Uterus (tissue), 2 donors: ENCODE measurements at regions not wholly inside any gene's neighbourhood (a gene's known extent, or its start where the extent isn't known, plus 50 kb on each side); places are given as distances from the start of the nearest gene placed in this dataset.

Experiments used
- CTCF ChIP-seq, 4 experiments: fragments of 200-600 bp in 2 of 4; fragments of 450-650 bp in 2 of 4; sonication (generic) in 2 of 4; IDR thresholded peaks; one replicate each; pipeline ENCODE4 v1.5.1; 2016 to 2019; ENCODE audit warnings: antibody characterized with exemption in 4 of 4, mild to moderate bottlenecking in 2 of 4, moderate library complexity in 1 of 4
- POLR2A ChIP-seq, 2 donors: fragments of 450-650 bp; IDR thresholded peaks; one replicate each; pipeline ENCODE4 v1.6.1; 2016; ENCODE audit warnings: antibody characterized with exemption in 2 of 2, mild to moderate bottlenecking in 1 of 2, moderate library complexity in 1 of 2

- TF ChIP-seq CTCF (IDR thresholded peaks at IDR 0.05), result no peak
- no peak for TF ChIP-seq POLR2A (IDR thresholded peaks at IDR 0.05)
Observed at GRCh38 chr6:100271202-100271601, 193.5 kb downstream of the SIM1 start.
